MM.1S (cell line): ENCODE measurements at regions not wholly inside any gene's neighbourhood (a gene's known extent, or its start where the extent isn't known, plus 50 kb on each side); places are given as distances from the start of the nearest gene placed in this dataset.
"Not testable (repeated sequence)": the region's sequence is repeated elsewhere in the genome, so short reads cannot be mapped to it uniquely, and the experiment has no call there.

ENCODE experiments used
- DNase-seq: peaks from one replicate; pipeline ENCODE4 v3.0.0-alpha.2; 2015
- H2AFZ ChIP-seq: fragments of 300-600 bp; sonication (generic); 2 replicates; pipeline ENCODE4 v1.6.0; 2016; ENCODE audit warnings: antibody characterized with exemption, low read length
- H3F3A ChIP-seq: fragments of 300-600 bp; sonication (generic); 2 replicates; pipeline ENCODE4 v1.6.1; 2016; ENCODE audit warnings: mild to moderate bottlenecking, antibody characterized with exemption, low read length, moderate library complexity, mixed read lengths; ENCODE audit not compliant: insufficient read depth
- H3K27ac ChIP-seq: fragments of 300-600 bp; sonication (generic); 2 replicates; pipeline ENCODE4 v1.5.1; 2016; ENCODE audit warnings: mild to moderate bottlenecking, low read length
- H3K27me3 ChIP-seq: fragments of 300-600 bp; sonication (generic); replicated peaks from 2 replicates; pipeline ENCODE4 v1.6.0; 2016; ENCODE audit warnings: low read length; ENCODE audit not compliant: insufficient read depth
- H3K36me3 ChIP-seq: fragments of 300-600 bp; sonication (generic); replicated peaks from 2 replicates; pipeline ENCODE4 v1.6.1; 2016; ENCODE audit warnings: mild to moderate bottlenecking, low read length, mixed read lengths; ENCODE audit not compliant: insufficient read depth
- H3K4me1 ChIP-seq: fragments of 300-600 bp; sonication (generic); 2 replicates; pipeline ENCODE4 v1.6.1; 2016; ENCODE audit warnings: low read length, mixed read lengths
- H3K4me2 ChIP-seq: fragments of 300-600 bp; sonication (generic); 2 replicates; pipeline ENCODE4 v1.6.0; 2016; ENCODE audit warnings: low read depth, low read length
- H3K4me3 ChIP-seq: fragments of 300-600 bp; sonication (generic); 2 replicates; pipeline ENCODE4 v1.5.1; 2016; ENCODE audit warnings: low read length, mixed read lengths
- H3K79me2 ChIP-seq: fragments of 300-600 bp; sonication (generic); 2 replicates; pipeline ENCODE4 v1.6.1; 2016; ENCODE audit warnings: mixed run types, low read length, mixed read lengths
- H3K9ac ChIP-seq: fragments of 300-600 bp; sonication (generic); 2 replicates; pipeline ENCODE4 v1.6.1; 2016; ENCODE audit warnings: low read length, mixed read lengths
- H3K9me2 ChIP-seq: fragments of 300-600 bp; sonication (generic); replicated peaks from 2 replicates; pipeline ENCODE4 v1.6.1; 2016; ENCODE audit warnings: mild to moderate bottlenecking, low read length, mixed read lengths; ENCODE audit not compliant: insufficient read depth
- H3K9me3 ChIP-seq: fragments of 300-600 bp; sonication (generic); replicated peaks from 2 replicates; pipeline ENCODE4 v1.6.1; 2016; ENCODE audit warnings: mild to moderate bottlenecking, low read length, mixed read lengths; ENCODE audit not compliant: insufficient read depth
- H4K20me1 ChIP-seq: fragments of 300-600 bp; sonication (generic); 2 replicates; pipeline ENCODE4 v1.6.1; 2016; ENCODE audit warnings: mild to moderate bottlenecking, low read length, moderate library complexity, mixed read lengths; ENCODE audit not compliant: insufficient read depth
- CTCF ChIP-seq: fragments of 300-600 bp; sonication (generic); IDR thresholded peaks from 2 replicates; pipeline ENCODE4 v1.5.1; 2016; ENCODE audit warnings: antibody characterized with exemption, low read length, mixed read lengths
- EZH2 ChIP-seq: fragments of 300-600 bp; sonication (generic); optimal IDR thresholded peaks from 2 replicates; pipeline ENCODE3; 2017; ENCODE audit warnings: low read depth, mild to moderate bottlenecking, antibody characterized with exemption, low read length, mixed read lengths
- EZH2phosphoT487 ChIP-seq: fragments of 300-600 bp; sonication (generic); IDR thresholded peaks from 2 replicates; pipeline ENCODE4 v1.6.1; 2018; ENCODE audit warnings: antibody characterized with exemption, low read length

- H3K4me3 ChIP-seq = no peak overlapping the region
- H3K4me1 ChIP-seq = no peaks in the 10 kb centered on the region
- no peak overlapping the region for H2AFZ ChIP-seq
- no peaks in the 10 kb centered on the region for H3K79me2 ChIP-seq
- no peak overlapping the region for H3K4me2 ChIP-seq
- no peaks in the 10 kb centered on the region for H4K20me1 ChIP-seq
- H3K27me3 ChIP-seq = no peaks in the 10 kb centered on the region; the same call in 1 of the 2 replicates
- no peak overlapping the region for H3K9ac ChIP-seq
- H3K27ac ChIP-seq = no peak overlapping the region
- no peaks in the 10 kb centered on the region for H3K9me2 ChIP-seq
- no peaks in the 10 kb centered on the region for H3F3A ChIP-seq
- TF ChIP-seq CTCF = no peak
- TF ChIP-seq EZH2phosphoT487 = no peak
- no peak for TF ChIP-seq EZH2
- H3K36me3 ChIP-seq = no peaks in the 10 kb centered on the region
- no peaks in the 10 kb centered on the region for H3K9me3 ChIP-seq
- DNase-seq = no peak
Measured at GRCh38 chr6:170144571-170145271, 146.2 kb downstream of the DLL1 start.

- DNase-seq = no peak
- no peaks in the 10 kb centered on the region for H3K4me1 ChIP-seq
- no peaks in the 10 kb centered on the region for H4K20me1 ChIP-seq
- H2AFZ ChIP-seq = no peak overlapping the region
- H3K4me2 ChIP-seq = no peak overlapping the region
- H3F3A ChIP-seq = no peaks in the 10 kb centered on the region
- H3K27ac ChIP-seq = no peak overlapping the region
- H3K36me3 ChIP-seq = no peaks in the 10 kb centered on the region
- no peaks in the 10 kb centered on the region for H3K9me2 ChIP-seq
- H3K27me3 ChIP-seq = no peaks in the 10 kb centered on the region; the same call in 1 of the 2 replicates
- TF ChIP-seq EZH2 (no peak), CTCF (no peak), EZH2phosphoT487 (no peak)
- H3K4me3 ChIP-seq = no peak overlapping the region
- H3K9ac ChIP-seq = no peak overlapping the region
- no peaks in the 10 kb centered on the region for H3K9me3 ChIP-seq
- no peaks in the 10 kb centered on the region for H3K79me2 ChIP-seq
Measured at GRCh38 chr6:170143401-170144150, 147.3 kb downstream of the DLL1 start.

GRCh38 chr6:170142559-170142958, 148.3 kb downstream of the DLL1 start:
- H3K4me1 ChIP-seq = no peaks in the 10 kb centered on the region
- no peaks in the 10 kb centered on the region for H3F3A ChIP-seq
- H4K20me1 ChIP-seq = no peaks in the 10 kb centered on the region
- no peaks in the 10 kb centered on the region for H3K9me2 ChIP-seq
- no peak overlapping the region for H3K9ac ChIP-seq
- no peaks in the 10 kb centered on the region for H3K9me3 ChIP-seq
- H2AFZ ChIP-seq = no peak overlapping the region
- H3K4me2 ChIP-seq = no peak overlapping the region
- H3K27ac ChIP-seq = no peak overlapping the region
- TF ChIP-seq EZH2 (no peak), EZH2phosphoT487 (no peak), CTCF (no peak)
- H3K36me3 ChIP-seq = no peaks in the 10 kb centered on the region
- no peak for DNase-seq
- no peaks in the 10 kb centered on the region; the same call in 1 of the 2 replicates for H3K27me3 ChIP-seq
- H3K79me2 ChIP-seq = no peaks in the 10 kb centered on the region
- H3K4me3 ChIP-seq = no peak overlapping the region

- H3K79me2 ChIP-seq, H3K4me3 ChIP-seq, H3K27me3 ChIP-seq, H3K9me2 ChIP-seq, DNase-seq, H2AFZ ChIP-seq, H3K9ac ChIP-seq, H3K27ac ChIP-seq, H3F3A ChIP-seq, H4K20me1 ChIP-seq, H3K4me2 ChIP-seq, H3K9me3 ChIP-seq, H3K4me1 ChIP-seq, H3K36me3 ChIP-seq: not testable (repeated sequence)
Measured at GRCh38 chr6:170141061-170141460, 149.8 kb downstream of the DLL1 start.
